Stimulated activated naive B cell treated with anti-CD40 and anti-IgM and Interleukin-4, amounts not matched to agents 10 μg/mL and 1 μg/mL and 100 μg/mL, for 72 hours (primary cell): ENCODE measurements at regions not wholly inside any gene's neighbourhood (a gene's known extent, or its start where the extent isn't known, plus 50 kb on each side); places are given as distances from the start of the nearest gene placed in this dataset.
"Not testable (repeated sequence)": the region's sequence is repeated elsewhere in the genome, so short reads cannot be mapped to it uniquely, and the experiment has no call there.

ENCODE experiments used
- ATAC-seq, 2 donors: fragments of 150-1000 bp; cut with Tn5 transposase; replicated peaks; 2 replicates each; pipeline ENCODE4 v1.10.0; 2021; ENCODE audit warnings: moderate library complexity in 1 of 2
- DNase-seq: peaks from one replicate; pipeline ENCODE4 v3.0.0; 2021
- H3K27ac Mint-ChIP-seq: one replicate; pipeline ENCODE4 v1.8.0; 2022; ENCODE audit warnings: mild to moderate bottlenecking, mixed read lengths
- H3K27me3 Mint-ChIP-seq, 2 donors: one replicate each; pipeline ENCODE4 v1.8.0; 2022; ENCODE audit warnings: mixed read lengths in 2 of 2
- H3K36me3 Mint-ChIP-seq, 2 donors: one replicate each; pipeline ENCODE4 v1.8.0; 2022; ENCODE audit warnings: mixed read lengths in 2 of 2, mild to moderate bottlenecking in 1 of 2
- H3K4me1 Mint-ChIP-seq, 2 donors: one replicate each; pipeline ENCODE4 v1.8.0; 2022; ENCODE audit warnings: mixed read lengths in 2 of 2, mild to moderate bottlenecking in 1 of 2
- H3K4me3 Mint-ChIP-seq, 2 donors: one replicate each; pipeline ENCODE4 v1.8.0; 2022; ENCODE audit warnings: mild to moderate bottlenecking in 2 of 2, mixed read lengths in 2 of 2, moderate library complexity in 1 of 2
- H3K9me3 Mint-ChIP-seq, 2 donors: one replicate each; pipeline ENCODE4 v1.8.0; 2022; ENCODE audit warnings: mixed read lengths in 2 of 2, mild to moderate bottlenecking in 1 of 2

DNA sequence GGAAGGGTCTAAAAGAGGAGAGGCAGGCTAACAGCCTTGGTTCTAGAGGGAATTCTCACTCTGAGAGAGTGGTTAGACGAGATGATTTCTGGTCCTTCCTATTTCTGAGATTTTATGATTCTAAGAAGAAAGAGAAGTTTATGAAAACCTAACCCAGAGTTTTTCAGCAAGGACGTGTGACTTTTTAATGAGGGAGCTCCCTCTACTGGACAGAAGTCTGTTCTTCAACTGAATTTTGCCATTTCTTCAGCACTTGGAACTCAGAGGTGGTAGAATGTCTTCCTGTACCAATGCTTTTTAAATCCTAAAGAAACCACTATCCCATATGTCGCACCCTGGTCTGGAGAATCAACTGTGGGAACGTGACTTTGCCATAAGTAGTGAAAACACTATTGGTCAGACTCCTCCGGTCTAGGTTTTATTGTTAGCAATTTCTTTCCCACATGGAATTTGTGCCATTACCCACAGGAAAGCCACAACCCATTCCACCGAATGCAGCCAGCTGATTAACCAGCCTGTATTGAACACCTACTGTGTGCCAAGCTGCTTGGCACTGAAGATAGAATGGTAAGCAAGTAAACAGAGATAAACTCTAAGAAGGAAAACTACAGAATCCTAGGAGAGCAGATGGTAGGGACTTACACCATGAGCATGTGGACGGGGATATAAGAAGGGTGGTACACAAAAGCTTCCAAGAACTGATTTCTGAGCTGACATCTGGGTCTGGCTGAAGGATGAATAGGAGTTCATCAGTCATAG lies 199.5 kb upstream of the LMCD1 start:
- Mint-ChIP-seq H3K27me3 (peaks cover 6 to 8% of the 10 kb centered on the region in 2 donors), H3K36me3 (no peaks in the 10 kb centered on the region), H3K27ac (no peak overlapping the region), H3K4me1 (peaks cover 0 to 5% of the 10 kb centered on the region in 2 donors), H3K9me3 (no peaks in the 10 kb centered on the region), H3K4me3 (no peak overlapping the region)
- DNase-seq = peak; percentile 2
- peak; percentile 39 to 54 for ATAC-seq

DNA sequence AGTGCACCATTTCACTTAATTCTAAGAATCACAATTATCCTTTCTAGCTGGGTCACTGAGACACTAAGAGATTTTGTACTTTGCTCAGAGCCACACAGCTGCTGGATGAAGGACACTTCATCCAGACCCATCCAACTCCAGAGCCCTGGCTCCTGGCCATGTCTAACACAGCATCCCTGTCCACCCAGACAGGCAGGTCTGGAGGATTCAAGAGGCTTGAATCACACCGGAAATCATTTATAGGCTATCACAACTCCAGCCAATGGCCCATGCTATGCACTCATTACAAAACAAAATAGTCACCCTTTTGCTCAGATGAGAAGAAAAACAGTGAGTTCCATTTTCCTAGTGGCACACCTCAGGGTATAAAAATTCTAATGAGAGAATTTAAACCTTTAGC lies 198.2 kb upstream of the LMCD1 start:
- Mint-ChIP-seq H3K36me3 (no peaks in the 10 kb centered on the region), H3K27me3 (peaks cover 8 to 11% of the 10 kb centered on the region in 2 donors), H3K4me3 (no peak overlapping the region), H3K27ac (no peak overlapping the region), H3K9me3 (peaks cover 3 to 4% of the 10 kb centered on the region in 2 donors), H3K4me1 (peaks cover 0 to 5% of the 10 kb centered on the region in 2 donors)
- DNase-seq (no peak), ATAC-seq (no peak)

DNA sequence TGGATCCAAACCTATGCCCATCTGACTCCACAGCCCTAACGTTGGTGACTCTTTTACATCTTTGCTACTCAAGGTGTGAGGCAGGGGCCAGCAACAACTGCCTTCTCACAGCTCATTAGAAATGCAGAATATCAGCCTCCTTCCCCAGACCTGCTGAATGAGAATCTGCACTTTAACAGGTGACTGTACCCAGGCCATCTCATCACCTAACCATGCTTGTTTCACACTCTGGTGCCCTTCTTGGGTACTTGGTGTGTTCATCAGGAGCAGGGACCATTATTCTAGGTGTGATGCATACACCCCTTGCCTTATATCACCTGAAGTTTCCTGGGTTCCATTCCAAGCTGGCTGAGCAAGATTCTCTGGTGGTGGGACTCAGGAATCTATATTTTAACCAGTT lies 196.3 kb upstream of the LMCD1 start:
- ATAC-seq (no peak), DNase-seq (no peak)
- H3K4me3 Mint-ChIP-seq = no peak overlapping the region
- peaks cover 0 to 5% of the 10 kb centered on the region in 2 donors for H3K4me1 Mint-ChIP-seq
- H3K27me3 Mint-ChIP-seq = peaks cover 8 to 11% of the 10 kb centered on the region in 2 donors
- no peak overlapping the region for H3K27ac Mint-ChIP-seq
- no peaks in the 10 kb centered on the region for H3K36me3 Mint-ChIP-seq
- H3K9me3 Mint-ChIP-seq = peaks cover 6 to 8% of the 10 kb centered on the region in 2 donors

DNA sequence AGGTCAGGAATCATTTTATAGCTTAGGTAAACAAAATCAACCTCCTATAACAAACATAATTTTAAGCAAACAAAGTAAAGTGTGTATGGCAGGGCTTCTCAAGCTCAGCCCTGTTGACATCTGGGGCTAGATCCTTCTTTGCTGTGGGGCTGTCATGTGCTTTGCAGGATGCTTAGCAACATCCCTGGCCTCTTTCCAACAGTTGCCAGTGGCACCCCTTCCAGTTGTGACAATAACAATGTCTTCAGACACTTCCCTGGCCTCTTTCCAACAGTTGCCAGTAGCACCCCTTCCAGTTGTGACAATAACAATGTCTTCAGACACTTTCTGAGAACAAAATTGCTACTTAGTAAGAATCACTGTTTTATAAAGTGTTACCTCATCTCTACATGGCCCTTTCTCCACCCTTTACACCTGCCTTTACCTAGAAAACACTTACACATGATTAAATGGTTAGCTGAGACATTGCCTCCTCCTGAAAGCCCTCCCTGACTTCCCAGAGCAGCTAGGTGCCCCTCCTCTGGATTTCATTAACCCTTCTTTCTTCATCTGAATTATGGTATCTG lies 194.0 kb upstream of the LMCD1 start:
- ATAC-seq (no peak), DNase-seq (no peak)
- peaks cover 6 to 8% of the 10 kb centered on the region in 2 donors for H3K27me3 Mint-ChIP-seq
- H3K4me1 Mint-ChIP-seq = no peaks in the 10 kb centered on the region
- H3K9me3 Mint-ChIP-seq = peaks cover 6 to 8% of the 10 kb centered on the region in 2 donors
- H3K27ac Mint-ChIP-seq = no peak overlapping the region
- no peak overlapping the region for H3K4me3 Mint-ChIP-seq
- H3K36me3 Mint-ChIP-seq = no peaks in the 10 kb centered on the region

DNA sequence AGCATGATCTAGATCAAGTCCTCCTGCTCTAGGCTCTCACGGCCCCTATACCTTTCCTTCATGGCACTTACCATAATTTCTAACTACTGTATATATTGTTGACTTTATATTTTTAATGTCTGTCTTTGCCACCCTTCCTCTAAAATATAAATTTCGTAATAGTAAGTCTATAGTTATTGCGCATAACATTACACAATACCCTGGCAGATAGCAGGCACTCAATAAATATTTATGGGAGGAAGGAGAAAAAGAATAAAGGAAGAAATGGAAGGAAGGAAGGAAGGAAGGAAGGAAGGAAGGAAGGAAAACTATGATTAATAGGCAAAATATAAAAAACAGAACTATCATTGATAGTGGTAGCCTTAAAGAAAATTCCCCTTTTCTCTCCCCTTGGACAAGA lies 190.3 kb upstream of the LMCD1 start:
- Mint-ChIP-seq H3K27me3 (peaks cover 0 to 6% of the 10 kb centered on the region in 2 donors), H3K36me3 (no peaks in the 10 kb centered on the region), H3K4me1 (no peaks in the 10 kb centered on the region), H3K27ac (no peak overlapping the region), H3K4me3 (no peak overlapping the region), H3K9me3 (peaks cover 6 to 8% of the 10 kb centered on the region in 2 donors)
- no peak for ATAC-seq
- DNase-seq = no peak

DNA sequence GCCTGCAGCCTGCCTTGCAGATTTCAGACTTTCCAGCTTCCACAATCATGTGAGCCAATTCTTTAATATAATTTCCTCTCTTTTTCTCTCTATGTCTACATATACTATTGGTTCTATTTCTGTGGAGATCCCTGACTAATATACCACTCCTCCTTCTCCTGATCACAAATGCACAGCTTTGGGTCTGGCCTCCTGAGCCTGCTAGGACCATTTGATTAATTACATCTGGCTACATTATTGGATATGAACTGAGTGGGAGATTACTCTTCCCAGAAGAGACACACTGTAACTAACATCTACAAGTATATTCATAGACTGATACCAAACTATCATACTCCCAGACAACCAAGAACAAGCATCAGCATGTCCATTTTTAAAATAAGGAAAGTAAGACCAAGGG lies 188.9 kb upstream of the LMCD1 start:
- no peaks in the 10 kb centered on the region for H3K4me1 Mint-ChIP-seq
- no peak overlapping the region for H3K27ac Mint-ChIP-seq
- H3K36me3 Mint-ChIP-seq = no peaks in the 10 kb centered on the region
- peaks cover 0 to 4% of the 10 kb centered on the region in 2 donors for H3K27me3 Mint-ChIP-seq
- DNase-seq (no peak), ATAC-seq (no peak)
- H3K9me3 Mint-ChIP-seq = peaks cover 6 to 8% of the 10 kb centered on the region in 2 donors
- no peak overlapping the region for H3K4me3 Mint-ChIP-seq

DNA sequence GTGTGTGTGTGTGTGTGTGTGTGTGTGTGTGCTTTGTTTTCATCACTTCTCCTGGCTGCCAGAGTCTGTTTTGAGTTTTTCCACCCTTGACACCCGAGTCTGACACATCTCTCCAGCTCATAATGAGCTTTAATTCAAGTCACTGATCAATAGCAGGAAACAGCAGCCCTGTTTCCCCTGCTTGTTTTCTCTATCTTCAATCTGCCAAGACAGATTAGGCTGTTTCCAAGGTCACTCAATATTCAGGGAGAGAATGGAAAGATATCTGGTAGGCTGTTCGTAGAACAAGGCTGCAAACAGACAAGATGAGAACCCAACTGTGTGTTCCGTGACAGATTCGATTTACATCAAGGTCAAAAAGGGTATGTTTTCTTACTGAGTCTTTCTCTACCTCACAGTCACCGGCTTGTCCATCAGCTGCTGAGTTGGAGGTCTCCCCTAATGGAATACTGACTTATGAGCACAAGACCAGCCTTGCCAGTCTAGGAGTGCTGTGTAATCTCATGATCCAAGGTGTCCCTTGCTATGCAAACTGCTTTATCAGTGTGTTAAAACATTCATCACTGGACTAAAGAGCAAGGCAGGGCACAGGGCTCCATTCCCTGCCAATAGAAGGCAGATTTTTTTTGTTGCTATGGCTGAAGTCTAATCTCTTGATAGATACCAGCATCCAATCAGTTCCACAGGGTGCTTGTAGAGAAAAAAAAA lies 187.9 kb upstream of the LMCD1 start:
- ATAC-seq = no peak

DNA sequence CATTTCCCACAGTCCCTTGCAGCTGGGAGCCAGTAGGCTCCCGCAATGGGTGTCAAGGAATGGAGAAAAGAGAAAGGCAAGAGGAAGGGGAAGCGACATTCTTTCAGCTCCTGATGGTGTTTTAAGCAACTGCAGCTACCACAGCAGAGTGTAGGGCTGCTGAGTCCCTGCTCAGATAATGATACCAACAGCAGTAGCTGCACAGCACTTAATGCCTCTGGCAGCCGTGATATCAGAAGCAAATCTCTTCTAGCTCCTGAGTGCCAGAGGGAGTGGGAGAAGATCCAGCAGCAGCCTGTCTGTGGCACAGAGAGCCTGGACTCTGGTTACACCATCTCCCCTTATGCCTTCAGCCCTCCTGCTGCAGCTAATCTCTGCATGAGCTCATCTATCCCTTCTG lies 186.1 kb upstream of the LMCD1 start:
- H3K9me3 Mint-ChIP-seq, H3K36me3 Mint-ChIP-seq, ATAC-seq, DNase-seq, H3K4me1 Mint-ChIP-seq, H3K4me3 Mint-ChIP-seq, H3K27ac Mint-ChIP-seq, H3K27me3 Mint-ChIP-seq: not testable (repeated sequence)

More for the DNA sequence above, 187.9 kb upstream of the LMCD1 start:
- DNase-seq = no peak
- Mint-ChIP-seq H3K9me3 (peaks cover 2 to 3% of the 10 kb centered on the region in 2 donors), H3K4me1 (no peaks in the 10 kb centered on the region), H3K4me3 (no peak overlapping the region), H3K27ac (no peak overlapping the region), H3K27me3 (no peaks in the 10 kb centered on the region), H3K36me3 (no peaks in the 10 kb centered on the region)

DNA sequence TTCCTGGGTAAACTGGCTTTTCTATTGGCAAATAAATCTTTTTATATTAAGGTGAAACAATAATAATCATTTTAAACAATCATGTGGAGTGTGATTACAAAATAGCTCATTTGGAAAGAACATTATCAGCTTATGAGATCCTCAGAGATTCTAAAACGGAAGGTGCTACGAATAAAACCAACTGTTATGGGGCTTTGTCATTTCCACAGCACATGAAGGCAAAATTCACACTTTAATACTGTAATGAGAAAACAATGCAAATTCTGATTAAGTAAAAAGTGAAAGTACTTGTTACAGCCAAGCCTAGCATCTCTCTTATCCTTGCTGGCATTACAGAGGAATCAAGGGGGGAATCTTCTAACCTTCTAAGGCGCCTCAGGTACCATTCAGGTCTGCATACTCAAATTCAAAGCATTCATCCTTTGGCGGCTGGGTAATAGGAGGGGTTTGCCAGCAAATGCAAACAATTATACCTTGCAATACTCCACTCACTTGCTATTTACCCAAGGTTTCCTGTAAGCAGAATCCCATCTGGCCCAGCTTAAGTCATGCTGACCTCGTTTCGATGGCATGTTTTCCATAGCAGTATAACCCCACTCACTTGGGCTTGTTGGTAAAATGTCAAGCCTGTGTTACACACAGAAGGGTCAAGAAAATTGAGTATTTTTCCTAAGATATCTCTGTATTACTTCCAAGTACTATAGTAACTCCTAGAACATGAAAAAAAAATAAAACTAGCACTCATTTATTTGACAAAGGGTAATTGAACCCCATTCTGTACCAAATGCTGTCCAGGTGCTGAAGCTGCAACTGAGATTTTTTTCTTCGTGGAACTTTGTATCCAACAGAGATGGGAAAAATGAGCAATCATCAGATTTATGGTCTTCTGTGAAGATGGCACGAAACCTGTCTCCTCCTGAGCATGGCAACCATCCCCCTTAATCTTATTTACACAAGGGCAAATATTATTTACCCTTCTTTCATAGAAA lies 183.7 kb upstream of the LMCD1 start:
- no peaks in the 10 kb centered on the region for H3K4me1 Mint-ChIP-seq
- H3K9me3 Mint-ChIP-seq = no peaks in the 10 kb centered on the region
- no peak overlapping the region for H3K4me3 Mint-ChIP-seq

DNA sequence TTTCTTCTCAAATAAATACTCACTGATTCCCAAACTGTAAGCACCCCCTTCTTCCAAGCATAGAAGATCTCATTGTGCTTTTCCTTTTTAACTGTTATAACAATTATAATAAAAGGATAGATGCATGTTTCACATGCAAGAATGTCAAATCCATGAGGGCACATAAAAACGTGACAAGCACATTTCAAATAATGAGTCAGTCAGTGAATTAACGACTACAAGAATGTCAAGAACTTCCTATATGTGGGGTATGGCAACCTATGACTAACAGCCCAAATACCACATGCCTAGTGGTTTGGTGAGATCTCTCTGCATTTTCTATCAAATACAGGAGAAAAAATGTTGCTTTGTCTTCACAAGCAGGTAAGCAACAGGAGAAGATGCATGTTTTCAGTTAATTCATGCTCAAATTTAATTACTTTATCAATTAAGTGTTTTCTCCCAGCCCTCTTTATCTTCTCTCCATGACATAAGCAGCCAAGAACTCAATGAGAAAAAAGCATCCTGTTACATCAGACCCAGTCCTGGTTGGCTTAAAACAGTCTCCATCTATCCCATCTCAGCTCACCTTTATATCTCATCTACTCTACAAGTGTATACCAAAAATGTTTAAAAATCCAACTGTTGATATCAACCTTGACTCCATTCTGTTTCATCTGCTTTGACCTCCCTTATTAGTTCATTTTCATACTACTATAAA lies 181.5 kb upstream of the LMCD1 start:
- Mint-ChIP-seq H3K36me3 (no peaks in the 10 kb centered on the region), H3K9me3 (no peaks in the 10 kb centered on the region), H3K4me3 (no peak overlapping the region), H3K27me3 (no peaks in the 10 kb centered on the region), H3K4me1 (no peaks in the 10 kb centered on the region), H3K27ac (no peak overlapping the region)
- ATAC-seq (peak in 1 of 2 donors; percentile 17), DNase-seq (no peak)

More for the DNA sequence above, 183.7 kb upstream of the LMCD1 start:
- DNase-seq (no peak), ATAC-seq (no peak)
- H3K36me3 Mint-ChIP-seq = no peaks in the 10 kb centered on the region
- H3K27ac Mint-ChIP-seq = no peak overlapping the region
- no peaks in the 10 kb centered on the region for H3K27me3 Mint-ChIP-seq

DNA sequence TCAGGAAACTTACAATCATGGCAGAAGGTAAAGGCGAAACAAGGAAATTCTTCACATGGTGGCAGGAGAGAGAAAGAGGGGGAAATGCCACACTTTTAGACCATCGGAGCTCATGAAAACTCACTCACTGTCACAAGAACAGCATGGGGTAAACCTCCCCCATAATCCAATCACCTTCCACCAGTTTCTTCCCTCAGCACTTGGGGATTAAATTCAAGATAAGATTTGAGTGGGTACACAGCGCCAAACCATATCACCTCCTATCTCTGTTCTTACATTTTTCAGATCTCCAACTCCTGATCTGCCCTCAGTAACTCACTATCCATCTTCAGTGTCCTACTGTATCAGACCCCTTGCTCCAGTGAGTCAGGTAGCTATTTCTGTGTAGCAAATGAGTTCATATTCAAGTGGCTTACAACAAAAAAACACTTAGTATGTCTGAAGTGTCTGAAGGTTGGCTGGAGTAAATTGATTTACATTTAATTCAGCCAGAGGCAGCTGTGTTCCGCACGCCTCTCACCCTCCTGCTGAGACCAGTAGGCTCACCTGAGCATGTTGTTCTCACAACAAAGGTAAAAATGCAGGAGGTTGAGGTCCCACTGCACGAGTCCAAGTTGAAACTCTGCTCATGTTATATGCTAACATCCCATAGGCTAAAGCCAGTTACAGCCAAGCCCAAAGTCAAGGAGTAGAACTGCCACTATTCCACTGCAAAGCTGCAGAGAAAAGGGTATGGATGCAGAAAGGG lies 180.7 kb upstream of the LMCD1 start:
- ATAC-seq = no peak
- H3K36me3 Mint-ChIP-seq = no peaks in the 10 kb centered on the region
- no peaks in the 10 kb centered on the region for H3K27me3 Mint-ChIP-seq
- DNase-seq = no peak
- H3K9me3 Mint-ChIP-seq = no peaks in the 10 kb centered on the region
- H3K4me1 Mint-ChIP-seq = no peaks in the 10 kb centered on the region
- no peak overlapping the region for H3K4me3 Mint-ChIP-seq
- H3K27ac Mint-ChIP-seq = no peak overlapping the region

DNA sequence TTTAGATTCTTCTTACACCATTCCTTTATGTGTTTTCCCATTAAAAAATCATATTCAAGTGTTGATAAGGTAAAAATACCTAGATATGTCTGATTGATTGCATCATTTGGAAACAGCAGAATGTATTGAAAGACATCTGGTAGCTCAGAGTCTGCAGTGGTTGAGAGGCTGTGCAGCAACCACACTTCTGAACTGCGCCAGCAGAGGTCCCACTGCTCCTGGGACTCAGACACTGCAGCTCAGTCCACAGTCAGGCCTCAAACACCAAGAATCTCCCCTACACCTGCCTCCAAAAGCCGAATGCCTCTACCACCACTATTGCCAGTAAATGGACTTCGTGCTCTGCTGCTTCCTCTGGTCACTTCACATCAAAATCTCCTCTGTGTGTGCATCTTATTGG lies 176.9 kb upstream of the LMCD1 start:
- Mint-ChIP-seq H3K9me3 (no peaks in the 10 kb centered on the region), H3K27ac (no peak overlapping the region), H3K27me3 (peaks cover 0 to 6% of the 10 kb centered on the region in 2 donors), H3K4me3 (no peak overlapping the region), H3K4me1 (peaks cover 8 to 14% of the 10 kb centered on the region in 2 donors), H3K36me3 (no peaks in the 10 kb centered on the region)
- ATAC-seq (peak; percentile 78 to 88), DNase-seq (peak; percentile 6)

DNA sequence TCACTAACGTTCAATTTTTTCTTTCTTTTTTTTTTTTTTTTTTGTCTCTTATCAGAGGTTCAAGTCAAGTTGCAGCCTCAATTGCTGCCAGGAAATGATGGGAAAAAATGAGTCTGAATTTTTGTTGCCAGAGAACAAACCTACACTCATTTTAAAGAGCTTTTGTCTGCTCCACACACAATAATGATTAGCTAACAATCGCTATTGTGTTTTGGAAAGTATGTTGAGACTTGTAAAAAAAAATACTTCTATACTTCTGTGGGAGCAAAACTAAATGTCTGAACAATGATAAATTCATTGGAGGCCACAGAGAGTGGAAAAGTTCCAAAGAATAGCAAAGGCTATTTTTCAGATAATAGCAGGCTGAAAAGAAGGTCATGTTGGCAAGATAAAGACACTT lies 176.3 kb upstream of the LMCD1 start:
- Mint-ChIP-seq H3K4me1 (peaks cover 8 to 16% of the 10 kb centered on the region in 2 donors), H3K4me3 (no peak overlapping the region), H3K36me3 (no peaks in the 10 kb centered on the region), H3K27me3 (peaks cover 0 to 9% of the 10 kb centered on the region in 2 donors), H3K27ac (no peak overlapping the region), H3K9me3 (no peaks in the 10 kb centered on the region)
- ATAC-seq (no peak), DNase-seq (no peak)
